ENCODE measurements at regions not wholly inside any gene's neighbourhood (a gene's known extent, or its start where the extent isn't known, plus 50 kb on each side); places are given as distances from the start of the nearest gene placed in this dataset.
"Not testable (repeated sequence)": the region's sequence is repeated elsewhere in the genome, so short reads cannot be mapped to it uniquely, and the experiment has no call there.

DNA sequence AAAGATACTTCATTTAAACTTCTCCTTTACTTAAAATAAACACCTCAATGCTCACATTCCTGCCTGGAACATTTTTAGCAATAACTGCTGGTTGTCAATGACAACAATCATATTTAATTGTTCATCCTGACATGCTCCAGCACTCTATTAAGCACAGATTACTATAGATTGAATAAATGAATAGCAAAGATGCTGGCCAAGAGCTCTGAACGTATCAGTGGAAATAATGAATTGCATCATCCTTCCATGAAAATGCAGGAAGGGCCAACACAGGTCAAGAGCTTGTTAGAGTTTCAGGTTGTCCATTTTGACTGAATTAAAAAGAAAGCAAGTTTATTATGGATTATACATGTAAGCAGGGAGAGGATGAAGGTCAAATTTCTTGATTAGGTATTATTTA is 994.0 kb downstream of the TSN start:
- no peak for DNase-seq

DNA sequence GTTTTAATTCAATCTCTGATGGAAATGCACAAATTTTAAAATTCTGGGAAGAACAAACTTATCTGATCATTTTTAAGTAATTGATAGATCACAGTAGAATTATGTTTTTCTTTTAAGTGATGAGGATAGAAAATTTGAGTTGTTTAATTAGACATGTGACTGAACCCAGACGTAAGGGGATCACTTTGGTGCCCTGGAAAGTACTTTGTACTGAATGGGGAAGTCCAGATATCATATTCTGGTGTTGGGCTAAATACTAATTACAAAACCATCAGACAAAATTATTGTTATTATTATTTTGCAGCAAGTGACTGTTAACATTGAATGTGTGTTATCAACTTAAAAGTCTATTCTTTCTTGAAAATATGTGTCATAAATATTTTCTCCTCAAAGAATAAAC is 994.6 kb downstream of the TSN start:
- no peak for DNase-seq

DNA sequence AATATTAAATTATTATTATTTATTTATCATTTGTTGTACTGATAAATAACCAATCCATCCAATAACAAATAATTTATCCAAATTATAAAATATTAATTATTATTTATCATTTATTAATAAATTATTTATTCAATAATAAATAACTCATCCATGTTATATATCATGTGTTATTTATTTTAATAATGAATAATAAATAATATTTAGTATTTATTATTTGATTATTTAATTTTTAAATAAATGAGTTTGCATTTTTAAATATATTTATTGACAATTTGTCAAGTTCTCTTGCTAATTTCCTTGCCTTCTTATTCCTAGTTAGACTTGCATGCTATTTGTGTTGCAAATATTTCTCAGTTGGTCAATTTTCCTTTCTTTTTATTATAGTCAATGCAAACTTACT is 995.4 kb downstream of the TSN start:
- no peak for DNase-seq

DNA sequence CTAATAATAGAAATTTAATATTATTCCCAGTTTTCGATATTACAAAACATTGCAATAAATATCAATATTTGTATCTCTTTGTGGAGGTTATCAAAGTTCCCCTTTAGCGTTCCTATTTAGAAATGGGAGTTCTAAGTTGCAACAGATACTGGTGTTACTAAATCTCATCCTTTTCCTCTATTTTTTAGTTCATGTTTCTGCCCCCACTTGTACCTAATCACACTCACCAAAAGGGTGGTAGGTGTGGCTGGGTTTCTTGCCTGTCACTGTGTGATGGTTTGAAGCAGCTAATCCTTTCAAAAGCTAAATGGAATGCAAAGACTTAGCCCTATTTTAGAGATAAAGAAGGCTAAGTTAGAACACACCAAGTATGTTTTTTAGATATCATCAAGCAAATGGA is 997.9 kb downstream of the TSN start:
- peak in 1 of 3 donors; percentile 26 for DNase-seq

DNA sequence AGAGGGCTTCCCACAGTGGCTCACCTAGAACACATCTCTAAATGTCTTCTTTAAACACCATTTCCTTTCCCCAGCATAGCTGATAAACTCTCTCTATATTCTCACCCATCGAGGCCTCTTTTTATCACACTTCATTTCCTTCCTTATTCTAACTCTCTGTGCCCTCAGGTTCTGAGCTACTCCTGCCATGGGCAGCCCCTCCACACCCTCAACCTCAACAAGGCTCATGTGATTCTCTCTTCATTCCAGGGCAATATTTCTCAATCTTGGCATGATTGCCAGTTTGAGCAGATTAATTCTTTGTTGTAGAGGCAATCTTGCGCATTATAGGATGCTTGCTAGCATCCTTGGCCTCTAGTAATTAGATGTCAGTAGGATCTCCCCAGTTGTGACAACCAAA is 999.1 kb downstream of the TSN start:
- DNase-seq: no peak

DNA sequence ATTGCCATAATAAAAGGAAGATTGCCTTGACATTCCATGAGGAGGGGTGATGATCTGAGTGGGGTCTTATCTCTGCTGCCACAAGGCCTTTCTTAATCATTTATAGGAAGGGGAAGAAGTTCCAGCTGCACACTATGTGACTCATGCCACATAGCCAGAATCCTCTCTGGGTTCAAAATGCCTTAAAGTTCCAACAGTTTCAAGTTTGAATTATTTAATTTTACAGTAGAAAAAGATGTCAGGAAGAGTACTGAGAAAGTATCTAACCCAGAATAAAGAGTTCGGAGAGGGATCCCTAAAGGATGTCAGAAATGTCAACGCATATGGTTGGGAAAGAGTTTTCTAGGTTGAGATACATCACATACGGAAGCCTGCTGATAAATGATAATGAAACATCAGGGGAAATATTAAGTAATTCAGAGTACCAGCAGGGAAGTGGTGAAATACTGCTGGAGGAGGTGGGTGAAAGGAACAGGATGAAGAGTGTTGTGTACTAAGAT is 999.9 kb downstream of the TSN start:
- peak in 2 of 3 donors; percentile 15 to 31 for DNase-seq

DNA sequence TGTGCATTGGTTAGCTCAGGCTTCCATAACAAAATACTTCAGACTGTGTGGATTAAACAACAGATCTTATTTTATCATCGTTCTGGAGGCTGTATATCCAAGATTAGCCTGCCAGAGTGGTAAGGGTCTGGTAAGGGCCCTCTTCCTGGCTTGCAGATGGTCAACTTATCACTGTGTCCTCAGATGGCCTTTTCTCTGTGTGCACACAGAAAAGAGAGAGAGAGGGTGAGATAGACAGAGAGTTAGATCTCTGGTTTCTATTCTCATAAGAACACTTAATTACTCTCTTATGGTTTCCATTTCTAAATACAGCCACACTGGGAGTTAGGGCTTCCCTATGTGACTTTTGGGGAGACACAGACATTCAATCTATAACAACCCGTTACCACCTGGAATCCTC is 1003.5 kb downstream of the TSN start:
- DNase-seq: no peak

DNA sequence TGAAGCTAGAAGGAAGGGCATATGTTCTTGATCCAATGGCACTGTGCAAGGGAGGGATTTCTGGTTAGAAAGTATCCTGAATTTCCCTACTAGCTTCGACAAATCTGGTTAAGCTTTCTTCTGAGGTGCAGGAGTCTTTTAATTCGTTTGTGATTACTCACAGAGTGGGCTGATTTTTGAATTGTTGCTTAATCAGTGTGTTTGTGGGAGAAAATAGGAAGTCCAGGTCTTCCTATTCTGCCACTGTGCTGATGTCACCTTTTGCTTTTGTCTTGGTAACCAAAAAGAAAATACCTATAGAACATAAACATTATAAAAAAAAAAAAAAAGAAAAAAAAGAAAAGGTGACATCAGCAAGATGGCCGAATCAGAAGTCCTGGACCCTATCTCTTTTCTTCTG is 1008.6 kb downstream of the TSN start:
- peak in 2 of 3 donors; percentile 41 to 43 for DNase-seq

DNA sequence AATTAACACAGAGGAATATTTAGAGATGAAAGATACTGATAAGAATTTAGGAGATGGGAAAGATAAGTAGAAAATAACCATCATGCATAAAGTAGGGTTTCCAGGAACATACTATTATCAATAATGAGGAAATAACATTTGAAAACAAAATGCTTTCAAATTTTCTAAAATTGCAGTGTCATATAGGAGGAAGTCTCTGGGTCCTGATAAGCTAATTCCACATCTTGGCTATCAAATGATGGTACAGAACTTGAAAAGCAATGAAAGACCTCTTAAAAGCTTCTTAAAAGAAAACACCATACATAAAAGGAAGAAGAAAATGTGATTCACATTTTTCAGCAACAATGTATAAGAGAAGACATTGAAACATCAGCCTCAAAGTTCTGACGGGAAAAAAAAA is 1024.8 kb downstream of the TSN start:
- DNase-seq: no peak

DNA sequence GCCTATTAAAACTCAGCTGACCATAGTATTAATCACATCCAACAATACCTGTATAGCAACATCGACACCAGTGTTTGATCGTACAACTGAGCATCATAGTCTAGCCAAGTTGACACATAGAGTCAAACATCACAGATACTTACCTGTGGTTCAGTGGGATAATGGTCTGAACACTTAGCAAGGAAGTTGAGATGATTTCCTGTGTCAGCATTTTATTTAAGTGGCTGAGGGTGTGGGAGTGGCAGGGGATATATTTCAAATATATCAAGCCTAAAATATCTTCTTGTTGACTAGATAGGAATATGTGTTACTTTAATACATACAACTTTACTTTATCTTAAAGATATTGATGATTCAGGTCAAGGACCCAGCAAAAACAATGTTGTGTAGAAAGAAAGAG is 1038.6 kb downstream of the TSN start:
- DNase-seq: no peak

DNA sequence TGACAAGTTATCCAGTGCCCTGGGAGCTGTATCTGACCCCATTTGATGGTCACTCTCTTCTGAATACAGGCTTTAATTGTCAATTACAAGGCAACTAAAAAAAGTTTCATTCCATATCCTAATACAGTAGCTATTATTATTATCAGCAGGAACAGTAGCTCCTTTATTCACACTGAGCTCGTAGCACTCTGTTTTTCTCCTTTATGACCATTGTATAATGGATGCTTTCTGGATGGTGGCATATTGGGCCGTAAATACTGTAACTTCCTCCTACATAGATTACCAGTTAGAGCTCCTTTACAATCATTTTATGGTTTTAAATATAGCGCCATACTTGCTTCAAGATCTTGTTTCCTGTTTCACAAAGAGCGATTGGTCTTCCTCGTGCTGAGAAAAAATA is 1040.3 kb downstream of the TSN start:
- DNase-seq: no peak

DNA sequence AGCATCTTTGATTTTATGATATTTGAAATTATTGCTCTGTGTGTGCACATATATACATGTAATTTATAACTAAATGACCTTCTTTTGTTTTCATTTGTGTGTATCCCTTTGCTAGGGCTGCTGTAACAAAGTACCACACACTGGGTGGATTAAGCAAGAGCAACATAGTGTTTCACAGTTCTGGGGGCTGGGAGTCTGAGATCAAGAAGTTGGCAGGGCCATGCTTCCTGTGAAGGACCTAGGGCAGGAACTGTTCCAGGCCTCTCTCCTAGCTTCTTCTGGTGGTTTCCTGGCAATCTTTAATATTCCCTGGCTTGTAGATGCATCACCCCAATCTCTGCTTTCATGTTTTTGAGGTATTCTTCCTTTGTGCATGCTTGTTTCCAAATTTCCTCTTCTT is 1043.9 kb downstream of the TSN start:
- no peak for DNase-seq

DNA sequence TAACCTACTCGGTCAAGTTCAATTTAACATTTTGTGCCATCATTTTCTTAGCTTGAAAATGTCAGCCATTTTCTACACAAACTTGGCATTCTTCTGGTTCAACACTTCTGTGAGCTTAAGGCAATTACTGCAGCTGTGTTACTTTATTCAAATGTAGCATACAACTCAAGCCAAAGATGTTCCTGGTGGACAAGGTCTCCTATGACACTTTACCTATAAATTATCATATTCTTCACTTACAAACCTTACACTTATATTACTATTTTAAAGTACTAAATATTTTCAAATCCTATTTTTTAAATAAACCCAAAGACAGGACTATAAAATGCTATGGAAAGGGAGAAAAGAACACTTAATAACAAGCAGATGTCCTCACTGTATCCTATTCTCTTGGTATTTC is 1045.3 kb downstream of the TSN start:
- DNase-seq: no peak

DNA sequence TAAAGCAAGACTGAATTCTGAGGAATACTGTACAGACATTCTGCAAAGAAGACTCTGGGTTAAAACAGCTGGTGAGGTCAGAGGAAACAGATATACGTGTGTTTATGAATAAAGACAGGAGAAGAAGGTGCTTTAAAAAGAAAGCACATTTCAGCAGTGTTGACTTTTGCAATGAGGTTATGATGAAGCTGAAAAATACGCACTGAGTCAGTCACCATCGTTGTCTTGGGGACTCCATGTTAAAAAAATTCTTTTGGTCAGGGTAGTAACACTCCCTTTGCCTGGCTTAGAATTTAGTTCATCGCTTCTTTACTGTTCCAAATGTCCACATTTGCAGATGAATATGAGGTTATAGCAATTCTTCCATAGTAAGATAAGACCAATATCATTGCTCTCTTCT is 1049.0 kb downstream of the TSN start:
- no peak for DNase-seq

DNA sequence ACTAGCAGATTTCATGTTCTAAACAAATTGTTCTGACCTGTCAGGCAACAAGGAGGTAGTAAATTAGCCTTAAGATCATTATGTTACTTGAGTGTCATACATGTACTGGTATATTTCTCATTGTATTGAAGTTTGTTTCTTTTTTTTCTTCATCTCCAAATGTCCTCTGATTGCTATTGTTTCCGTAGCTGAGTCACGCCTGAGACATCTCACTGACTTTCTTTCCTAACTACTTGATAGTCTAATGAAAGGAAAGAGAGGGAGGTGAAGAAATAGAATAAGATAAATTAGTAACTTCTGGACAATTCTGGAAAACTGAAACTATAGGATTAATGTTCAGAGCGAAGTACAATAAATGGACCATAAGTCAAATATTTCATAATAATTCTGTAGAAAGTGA is 1049.9 kb downstream of the TSN start:
- DNase-seq: no peak

DNA sequence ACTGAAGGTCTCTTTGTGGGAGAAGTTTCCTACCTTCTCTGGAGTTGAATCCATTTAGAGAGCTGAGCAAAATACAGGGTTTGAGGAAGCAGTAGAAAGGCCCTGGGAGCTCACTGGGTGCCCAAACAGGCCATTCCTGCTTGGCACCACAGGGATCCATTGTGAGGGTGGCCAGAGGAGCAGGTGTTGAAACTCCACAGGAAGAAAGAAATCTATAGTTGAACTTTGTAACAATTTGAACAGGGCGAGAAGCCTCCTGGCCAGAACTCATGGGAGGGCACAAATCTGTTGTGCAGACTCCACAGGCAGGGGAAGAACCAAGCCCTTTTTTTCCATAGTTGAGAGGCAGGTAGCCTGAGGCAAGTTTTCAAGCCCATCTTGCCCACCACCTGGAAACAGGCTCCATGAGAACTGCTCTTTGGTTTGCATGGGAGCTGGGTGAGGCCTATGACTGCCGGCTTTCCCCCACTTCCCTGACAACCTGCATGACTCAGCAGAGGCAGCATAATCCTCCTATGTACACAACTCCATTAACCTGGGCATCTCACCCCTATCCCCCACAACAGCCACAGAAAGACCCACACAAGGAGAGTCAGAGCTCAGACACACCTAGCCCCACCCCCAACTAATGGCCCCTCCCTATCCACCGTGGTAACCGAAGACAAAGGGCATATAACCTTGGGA is 1053.0 kb downstream of the TSN start:
- no peak for DNase-seq

DNA sequence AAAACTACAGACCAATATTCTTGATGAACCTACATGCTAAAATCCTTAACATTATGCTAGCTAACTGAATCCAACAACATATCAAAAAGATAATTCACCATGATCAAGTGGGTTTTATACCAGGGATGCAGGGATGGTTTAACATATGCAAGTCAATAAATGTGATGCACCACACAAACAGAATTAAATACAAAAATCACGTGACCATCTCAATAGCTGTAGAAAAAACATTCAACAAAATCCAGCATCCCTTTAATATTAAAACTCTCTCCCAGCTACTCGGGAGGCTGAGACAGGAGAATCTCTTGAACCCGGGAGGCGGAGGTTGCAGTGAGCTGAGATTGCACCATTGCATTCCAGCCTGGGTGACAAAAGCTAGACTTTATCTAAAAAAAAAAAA is 1056.8 kb downstream of the TSN start:
- not testable (repeated sequence) for DNase-seq

DNA sequence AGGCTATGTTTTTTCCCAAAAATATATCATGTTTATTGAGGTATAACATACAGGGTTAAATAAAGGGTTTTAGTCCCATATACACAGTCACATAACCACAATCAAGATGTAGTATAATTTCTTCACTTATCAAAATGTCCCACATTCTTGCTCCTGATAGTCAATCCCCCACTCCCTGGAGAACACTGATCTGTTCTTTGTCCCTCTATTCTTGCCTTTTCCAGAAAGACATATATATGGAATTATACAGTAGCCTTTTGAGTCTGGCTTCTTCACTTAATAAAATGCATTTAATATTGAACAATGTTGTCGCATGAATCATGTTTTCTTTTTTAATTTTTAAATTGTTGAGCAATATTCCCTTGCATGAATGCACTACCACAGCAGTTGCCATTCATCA is 1059.7 kb downstream of the TSN start:
- no peak for DNase-seq

DNA sequence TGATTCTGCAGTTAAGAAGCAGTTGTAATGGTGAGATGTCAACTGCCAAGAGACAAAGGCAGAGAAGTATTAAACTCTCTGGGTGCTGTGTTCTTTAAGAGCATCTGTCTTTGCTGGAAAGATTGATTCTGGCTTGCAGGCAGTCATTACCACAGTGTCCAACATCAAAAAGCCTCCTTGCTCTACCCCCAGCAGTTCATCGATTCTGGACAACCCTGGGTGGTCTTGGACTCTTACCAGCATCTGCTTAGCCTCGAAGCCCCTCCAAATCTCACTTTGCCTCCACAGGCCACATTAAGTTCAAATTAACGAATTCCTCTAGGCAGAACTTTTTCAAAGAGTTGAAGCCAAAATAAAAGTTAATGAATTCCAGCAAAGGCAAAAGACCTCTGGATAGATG is 1061.4 kb downstream of the TSN start:
- no peak for DNase-seq

DNA sequence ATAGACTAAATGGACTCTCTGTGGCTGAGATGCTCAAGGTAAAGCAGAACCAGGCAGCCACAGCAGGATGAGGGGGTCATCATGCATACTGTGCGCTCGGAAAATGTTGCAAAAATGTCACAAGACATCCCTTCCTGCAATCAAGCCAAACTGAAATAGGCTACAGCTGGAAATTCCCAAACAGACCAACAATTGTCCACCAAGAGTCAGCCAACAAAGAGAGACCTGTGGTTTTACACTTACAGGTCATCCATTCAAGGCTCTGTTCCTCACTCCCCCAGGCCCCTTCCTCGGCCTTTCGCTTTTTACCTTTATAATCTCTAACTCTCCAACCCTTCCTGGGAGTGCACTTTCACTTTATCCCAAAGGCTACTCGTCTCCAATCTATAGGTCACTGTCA is 1066.9 kb downstream of the TSN start:
- no peak for DNase-seq

DNA sequence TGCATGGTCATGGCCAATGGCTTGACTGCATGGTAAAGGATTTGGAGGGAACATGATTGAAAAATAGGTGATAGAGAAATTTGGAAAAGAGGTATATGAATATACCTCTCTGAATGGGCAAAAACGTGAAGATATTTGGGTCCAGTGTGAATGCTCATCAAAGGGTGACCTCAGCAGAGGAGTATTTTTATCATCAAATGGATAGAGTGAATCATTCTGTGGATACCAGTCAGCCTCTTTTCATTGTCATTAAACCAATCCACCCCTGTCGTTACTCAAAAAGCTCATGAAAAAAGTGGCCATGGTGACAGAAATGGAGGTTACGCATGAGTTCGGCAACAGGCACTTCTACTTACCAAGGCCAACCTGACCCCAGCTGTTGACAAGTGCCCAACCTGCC is 1074.7 kb downstream of the TSN start:
- no peak for DNase-seq

DNA sequence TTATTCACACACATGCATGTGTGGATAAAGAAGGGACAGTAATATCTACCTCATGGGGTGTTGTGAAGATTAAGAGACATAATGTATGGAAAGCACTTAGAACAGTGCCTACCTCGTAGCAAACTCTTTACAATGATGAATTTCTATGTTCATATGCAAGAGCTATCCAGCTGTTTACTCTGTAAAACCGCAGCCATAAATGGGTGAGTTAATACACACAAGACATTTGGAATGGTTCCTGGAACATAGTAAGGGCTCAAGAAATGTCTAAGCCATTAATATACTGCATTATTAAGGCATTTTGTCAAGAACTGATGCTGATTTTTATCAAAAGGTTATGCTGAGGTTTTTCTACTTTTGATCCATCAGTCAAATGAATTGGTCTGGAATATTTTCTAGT is 1076.2 kb downstream of the TSN start:
- DNase-seq: no peak

DNA sequence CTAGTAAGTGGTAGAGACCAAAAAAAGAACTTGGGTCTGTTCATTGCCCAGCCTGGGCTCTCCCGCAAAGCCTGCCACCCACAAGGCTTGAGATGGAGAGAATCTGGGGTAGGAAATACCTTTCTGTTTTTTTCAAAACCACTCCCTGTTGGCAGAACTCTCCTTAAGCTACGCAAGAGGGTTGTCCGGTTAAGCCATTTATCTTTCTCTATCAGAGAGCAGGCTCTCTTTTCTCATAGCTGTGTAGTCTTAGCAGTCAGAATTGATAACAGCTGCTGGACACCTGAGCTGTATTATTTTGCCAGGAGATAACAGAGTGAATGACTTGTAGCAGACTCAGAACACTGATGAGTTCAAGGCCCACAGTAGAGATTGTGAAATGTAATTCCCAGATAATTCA is 1088.1 kb downstream of the TSN start:
- DNase-seq: no peak

DNA sequence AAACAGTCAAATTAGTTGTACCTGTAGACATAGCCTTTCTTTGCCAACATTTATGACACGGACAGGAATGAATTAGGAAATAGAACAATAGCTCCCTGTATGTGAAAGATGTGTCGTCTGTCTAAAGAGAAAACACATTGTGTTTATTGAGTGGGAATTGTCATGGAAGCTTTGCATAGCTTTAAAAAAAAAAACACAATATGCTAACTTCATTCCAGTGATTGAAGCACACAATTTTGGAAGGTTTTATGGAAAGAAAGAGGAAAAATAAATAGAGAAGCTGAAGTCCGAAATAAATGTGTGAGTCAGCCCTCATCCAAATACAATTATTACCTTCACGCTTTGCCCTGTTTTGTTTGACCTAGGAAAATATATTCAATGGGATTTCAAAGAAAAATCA is 1095.7 kb downstream of the TSN start:
- DNase-seq: no peak

DNA sequence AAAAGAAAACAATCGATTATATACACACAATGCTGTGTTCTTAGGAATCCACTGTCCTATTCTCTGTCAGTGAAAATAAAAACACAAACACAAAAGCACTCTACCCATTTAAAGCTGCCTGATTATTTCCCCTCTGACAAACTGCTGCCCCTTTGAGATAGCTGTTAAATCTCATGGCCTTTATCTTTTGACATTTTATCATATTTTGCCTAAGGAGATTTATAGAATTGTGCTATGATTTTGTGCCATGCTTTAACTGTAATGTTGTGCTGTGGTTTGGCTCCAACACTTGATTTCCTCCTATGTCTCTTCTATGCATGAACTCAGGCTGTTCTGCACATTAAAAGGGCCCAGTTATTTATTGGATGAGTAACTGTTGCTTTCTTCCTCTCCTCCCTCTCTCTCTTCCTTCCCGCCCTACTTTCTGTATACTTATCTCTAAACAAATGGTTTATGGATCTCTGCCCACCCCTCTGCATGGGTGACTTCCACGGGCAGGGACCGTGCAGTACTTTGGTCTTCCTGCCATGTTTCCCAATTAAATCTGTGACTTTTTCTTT is 1096.6 kb downstream of the TSN start:
- no peak for DNase-seq
